CD4-positive, alpha-beta T cell (primary cell): ENCODE measurements at regions not wholly inside any gene's neighbourhood (a gene's known extent, or its start where the extent isn't known, plus 50 kb on each side); places are given as distances from the start of the nearest gene placed in this dataset.

Experiments used
- ATAC-seq: fragments of 200-7000 bp; cut with Tn5 transposase; one replicate; pipeline ENCODE4 v1.10.0; 2022; ENCODE audit warnings: mild to moderate bottlenecking; ENCODE audit not compliant: poor library complexity
- CTCF ChIA-PET: fragments of 350-600 bp; sonication (Branson Sonifier 250); formaldehyde crosslinking; loops from one replicate; lab custom pipeline; 2021; ENCODE audit warnings: antibody characterized with exemption, inconsistent platforms; lab: Charles Lee
- POLR2A ChIA-PET: fragments of 350-600 bp; sonication (Branson Sonifier 250); formaldehyde crosslinking; loops from one replicate; lab custom pipeline; 2021; ENCODE audit warnings: antibody characterized with exemption, inconsistent platforms; lab: Charles Lee
- DNase-seq, 14 experiments: peaks; one replicate each; pipeline ENCODE4 v3.0.0-alpha.2; 2013 to 2020; ENCODE audit warnings: mixed read lengths in 2 of 14
- H3K27ac ChIP-seq, 2 donors: one replicate each; pipeline versions ENCODE4 v1.5.1 to v1.7.0; 2013; ENCODE audit warnings: low read length in 2 of 2, low read depth in 1 of 2, mild to moderate bottlenecking in 1 of 2
- H3K27me3 ChIP-seq, 2 experiments: 1 replicate in 1 of 2; 2 replicates in 1 of 2; pipeline versions ENCODE4 v1.6.1 to v1.7.0; 2013; ENCODE audit warnings: low read length in 2 of 2, control low read depth in 1 of 2, mild to moderate bottlenecking in 1 of 2, moderate library complexity in 1 of 2; ENCODE audit not compliant: insufficient read depth in 2 of 2, control insufficient read depth in 1 of 2
- H3K36me3 ChIP-seq: one replicate; pipeline ENCODE4 v1.6.1; 2013; ENCODE audit warnings: low read length, control low read depth; ENCODE audit not compliant: insufficient read depth
- H3K4me1 ChIP-seq: one replicate; pipeline ENCODE4 v1.6.1; 2013; ENCODE audit warnings: low read length, control low read depth; ENCODE audit not compliant: insufficient read depth
- H3K4me3 ChIP-seq: one replicate; pipeline ENCODE4 v1.5.1; 2013; ENCODE audit warnings: mild to moderate bottlenecking, low read length, moderate library complexity
- H3K9me3 ChIP-seq, 2 experiments: 1 replicate in 1 of 2; 2 replicates in 1 of 2; pipeline versions ENCODE4 v1.6.1 to v1.7.0; 2013; ENCODE audit warnings: low read length in 2 of 2, mild to moderate bottlenecking in 2 of 2, control low read depth in 1 of 2, moderate library complexity in 1 of 2; ENCODE audit not compliant: control insufficient read depth in 1 of 2, insufficient read depth in 1 of 2
- H3K27ac Mint-ChIP-seq: one replicate; pipeline ENCODE4 v1.8.0; 2020; ENCODE audit warnings: mixed read lengths
- H3K27me3 Mint-ChIP-seq: one replicate; pipeline ENCODE4 v1.8.0; 2021; ENCODE audit warnings: mixed read lengths
- H3K36me3 Mint-ChIP-seq: one replicate; pipeline ENCODE4 v1.8.0; 2021; ENCODE audit warnings: low read depth, mixed read lengths
- H3K4me1 Mint-ChIP-seq: one replicate; pipeline ENCODE4 v1.8.0; 2021; ENCODE audit warnings: low read depth, mixed read lengths
- H3K4me3 Mint-ChIP-seq: one replicate; pipeline ENCODE4 v1.8.0; 2020; ENCODE audit warnings: mild to moderate bottlenecking, mixed read lengths
- H3K9me3 Mint-ChIP-seq: one replicate; pipeline ENCODE4 v1.8.0; 2020; ENCODE audit warnings: mixed read lengths
- CTCF ChIP-seq: fragments of 200-600 bp; IDR thresholded peaks from one replicate; pipeline ENCODE4 v1.8.0; 2022; ENCODE audit warnings: antibody characterized with exemption, mild to moderate bottlenecking
- intact Hi-C, 2 experiments: fragments of 100-400 bp; cut with DNase I in 1 of 2; cut with micrococcal nuclease in 1 of 2; formaldehyde crosslinking; loops; one replicate each; pipeline versions ENCODE4 v1.15.1 to v1.9.0; 2023 to 2025; cut with DNase I, micrococcal nuclease

- CTCF ChIA-PET = interaction anchor here (0.7 to 15.6 kb wide), 5 partner anchors 39 to 92 kb away, joined by 3 to 303 read pairs (median 3); partner anchors contain the start of gene ZFP36L2
- Histone ChIP-seq H3K27ac (peak overlapping the region; percentile 83 to 96), H3K4me3 (peak overlapping the region; percentile 21)
Measured at GRCh38 chr2:43131051-43131889, 95.1 kb downstream of the ZFP36L2 start.

GRCh38 chr2:43130548-43130875 is 95.9 kb downstream of the ZFP36L2 start:
- no peaks in the 10 kb centered on the region for H3K9me3 Mint-ChIP-seq
- DNase-seq (peak in 1 of 14 experiments; percentile 35), ATAC-seq (no peak)
- peak overlapping the region; percentile 99 for H3K27ac Mint-ChIP-seq
- no peaks in the 10 kb centered on the region for H3K36me3 Mint-ChIP-seq
- CTCF ChIA-PET = interaction anchor here (0.8 to 15.6 kb wide), 4 partner anchors 39 to 93 kb away, joined by 3 to 303 read pairs (median 3); partner anchors contain the start of gene ZFP36L2
- intact Hi-C loops = loop anchor here in 1 of 2 experiments (2.0 to 5.0 kb wide), 3 partner anchors 72 to 352 kb away; no protein-coding TSS in a partner anchor
- peak overlapping the region; percentile 20 for H3K4me3 Mint-ChIP-seq
- peaks cover 91% of the 10 kb centered on the region for H3K4me1 ChIP-seq
- no peaks in the 10 kb centered on the region for H3K27me3 Mint-ChIP-seq
- peaks cover 2% of the 10 kb centered on the region for H3K36me3 ChIP-seq
- TF ChIP-seq CTCF = no peak
- H3K4me3 ChIP-seq = peak overlapping the region; percentile 21
- peak overlapping the region; percentile 83 to 96 for H3K27ac ChIP-seq
- POLR2A ChIA-PET = interaction anchor here (0.7 to 32.8 kb wide), 9 partner anchors 8 to 106 kb away, joined by 3 to 1478 read pairs (median 5); partner anchors contain the start of gene ZFP36L2
- H3K27me3 ChIP-seq = no peaks in the 10 kb centered on the region
- H3K4me1 Mint-ChIP-seq = peaks cover 89% of the 10 kb centered on the region
- H3K9me3 ChIP-seq = peaks cover 0 to 5% of the 10 kb centered on the region in 2 experiments

More at GRCh38 chr2:43131051-43131889, 95.1 kb downstream of the ZFP36L2 start:
- Histone ChIP-seq H3K36me3 (peaks cover 2% of the 10 kb centered on the region), H3K27me3 (no peaks in the 10 kb centered on the region), H3K4me1 (peaks cover 97% of the 10 kb centered on the region), H3K9me3 (peaks cover 0 to 5% of the 10 kb centered on the region in 2 experiments)
- TF ChIP-seq CTCF = peak; percentile 51
- H3K9me3 Mint-ChIP-seq = no peaks in the 10 kb centered on the region
- no peaks in the 10 kb centered on the region for H3K27me3 Mint-ChIP-seq
- H3K4me3 Mint-ChIP-seq = peak overlapping the region; percentile 46
- H3K4me1 Mint-ChIP-seq = peaks cover 89% of the 10 kb centered on the region
- peak; percentile 42 for ATAC-seq
- H3K36me3 Mint-ChIP-seq = no peaks in the 10 kb centered on the region
- POLR2A ChIA-PET = interaction anchor here (0.7 to 32.8 kb wide), 10 partner anchors 9 to 107 kb away, joined by 3 to 1478 read pairs (median 5); partner anchors contain the start of gene ZFP36L2
- peak; percentile 65 to 97 (median 80) for DNase-seq
- intact Hi-C loops = loop anchor here in 1 of 2 experiments (2.0 to 5.0 kb wide), 3 partner anchors 72 to 351 kb away; no protein-coding TSS in a partner anchor
- H3K27ac Mint-ChIP-seq = peak overlapping the region; percentile 99

- ChIA-PET POLR2A (interaction anchor here (1.2 to 32.8 kb wide), 5 partner anchors 45 to 91 kb away, joined by 3 to 1478 read pairs (median 9); partner anchors contain the start of gene ZFP36L2), CTCF (interaction anchor here (1.2 to 15.6 kb wide), 4 partner anchors 14 to 94 kb away, joined by 3 to 303 read pairs (median 3); partner anchors contain the start of gene ZFP36L2)
- Histone ChIP-seq H3K27ac (peak overlapping the region; percentile 83 to 96), H3K36me3 (peaks cover 2% of the 10 kb centered on the region), H3K9me3 (peaks cover 0 to 5% of the 10 kb centered on the region in 2 experiments), H3K4me3 (no peak overlapping the region), H3K4me1 (peaks cover 90% of the 10 kb centered on the region), H3K27me3 (no peaks in the 10 kb centered on the region)
- intact Hi-C loops = loop anchor here (2.0 to 10.0 kb wide), 9 partner anchors 39 to 412 kb away; no protein-coding TSS in a partner anchor
- H3K9me3 Mint-ChIP-seq = no peaks in the 10 kb centered on the region
- H3K27ac Mint-ChIP-seq = peak overlapping the region; percentile 99
- peaks cover 85% of the 10 kb centered on the region for H3K4me1 Mint-ChIP-seq
- TF ChIP-seq CTCF = no peak
- ATAC-seq (no peak), DNase-seq (peak in 6 of 14 experiments; percentile 32 to 74 (median 50))
- H3K4me3 Mint-ChIP-seq = peak overlapping the region; percentile 20
- H3K36me3 Mint-ChIP-seq = no peaks in the 10 kb centered on the region
- no peaks in the 10 kb centered on the region for H3K27me3 Mint-ChIP-seq
Measured at GRCh38 chr2:43129676-43130547, 96.5 kb downstream of the ZFP36L2 start.
